ENCODE measurements at regions not wholly inside any gene's neighbourhood (a gene's known extent, or its start where the extent isn't known, plus 50 kb on each side); places are given as distances from the start of the nearest gene placed in this dataset.
"Not testable (repeated sequence)": the region's sequence is repeated elsewhere in the genome, so short reads cannot be mapped to it uniquely, and the experiment has no call there.

GRCh38 chr22:27317971-27318428 is 483.6 kb downstream of the MN1 start:
- Histone ChIP-seq H3K4me1 (ENCODE audit: low read depth) (peaks cover 27% of the 10 kb centered on the region), H3K9me3 (ENCODE audit: low read depth) (no peaks in the 10 kb centered on the region), H3K36me3 (no peaks in the 10 kb centered on the region), H3K27ac (peak overlapping the region; percentile 10), H3K4me3 (no peak overlapping the region), H3K27me3 (no peaks in the 10 kb centered on the region)
- DNase-seq (ENCODE audit: low read depth in 1 of 2, low spot score in 1 of 2): no peak
- TF ChIP-seq CTCF (IDR thresholded peaks at IDR 0.05; ENCODE audit: low read depth, low read length): no peak

GRCh38 chr22:27318516-27318915 is 483.0 kb downstream of the MN1 start:
- Histone ChIP-seq H3K36me3 (no peaks in the 10 kb centered on the region), H3K4me3 (no peak overlapping the region), H3K27ac (peak overlapping the region; percentile 59), H3K9me3 (ENCODE audit: low read depth) (no peaks in the 10 kb centered on the region), H3K4me1 (ENCODE audit: low read depth) (peaks cover 24% of the 10 kb centered on the region), H3K27me3 (no peaks in the 10 kb centered on the region)
- peak; percentile 84 to 94 for DNase-seq (ENCODE audit: low read depth in 1 of 2, low spot score in 1 of 2)
- no peak for TF ChIP-seq CTCF (IDR thresholded peaks at IDR 0.05; ENCODE audit: low read depth, low read length)

GRCh38 chr22:27323661-27324060 is 477.9 kb downstream of the MN1 start:
- Histone ChIP-seq H3K27me3 (no peaks in the 10 kb centered on the region), H3K9me3 (ENCODE audit: low read depth) (no peaks in the 10 kb centered on the region), H3K4me1 (ENCODE audit: low read depth) (peaks cover 7% of the 10 kb centered on the region), H3K27ac (no peak overlapping the region), H3K36me3 (no peaks in the 10 kb centered on the region), H3K4me3 (no peak overlapping the region)
- TF ChIP-seq CTCF (IDR thresholded peaks at IDR 0.05; ENCODE audit: low read depth, low read length): no peak
- DNase-seq (ENCODE audit: low read depth in 1 of 2, low spot score in 1 of 2): no peak

DNA sequence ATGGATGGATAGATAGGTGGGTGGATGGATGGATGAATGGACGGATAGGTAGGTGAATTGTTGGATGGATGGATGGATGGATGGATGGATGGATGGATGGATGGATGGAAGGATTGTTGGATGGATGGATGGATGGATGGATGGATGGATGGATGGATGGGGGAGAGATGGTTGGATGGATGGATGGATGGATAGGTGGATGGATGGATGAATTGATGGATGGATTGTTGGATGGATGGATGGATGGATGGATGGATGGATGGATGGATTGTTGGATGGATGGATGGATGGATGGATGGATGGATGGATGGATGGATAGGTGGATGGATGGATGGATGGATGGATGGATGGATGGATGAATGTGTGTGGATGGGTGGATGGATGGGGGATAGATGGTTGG is 476.6 kb downstream of the MN1 start:
- not testable (repeated sequence) for H3K36me3 ChIP-seq; H3K27me3 ChIP-seq; H3K9me3 ChIP-seq (ENCODE audit: low read depth); H3K4me1 ChIP-seq (ENCODE audit: low read depth); H3K27ac ChIP-seq; DNase-seq (ENCODE audit: low read depth in 1 of 2, low spot score in 1 of 2); H3K4me3 ChIP-seq

DNA sequence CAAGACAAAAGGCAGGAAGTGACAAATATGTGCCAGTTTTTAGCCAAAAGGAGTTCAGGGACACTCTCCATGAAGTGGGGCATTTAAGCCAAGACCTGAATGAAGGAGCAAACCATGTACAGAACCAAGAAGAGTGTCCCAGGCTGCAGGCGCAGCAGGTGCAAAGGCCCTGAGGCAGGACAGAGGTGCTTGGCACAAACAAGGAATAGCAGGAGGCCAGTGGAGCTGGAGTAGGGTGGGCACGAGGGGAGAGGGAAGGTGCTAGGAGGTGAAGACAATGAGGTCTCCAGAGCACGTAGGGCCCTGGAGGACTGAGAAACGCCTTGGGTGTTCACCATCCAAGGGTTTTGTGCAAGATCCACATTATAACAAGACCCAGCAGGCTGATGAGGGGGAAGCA is 474.1 kb downstream of the MN1 start:
- H3K4me1 ChIP-seq (ENCODE audit: low read depth): peaks cover 18% of the 10 kb centered on the region
- peaks cover 5% of the 10 kb centered on the region for H3K27me3 ChIP-seq
- H3K9me3 ChIP-seq (ENCODE audit: low read depth): no peaks in the 10 kb centered on the region
- no peak for TF ChIP-seq CTCF (IDR thresholded peaks at IDR 0.05; ENCODE audit: low read depth, low read length)
- DNase-seq (ENCODE audit: low read depth in 1 of 2, low spot score in 1 of 2): no peak
- no peaks in the 10 kb centered on the region for H3K36me3 ChIP-seq
- H3K27ac ChIP-seq: no peak overlapping the region
- no peak overlapping the region for H3K4me3 ChIP-seq

DNA sequence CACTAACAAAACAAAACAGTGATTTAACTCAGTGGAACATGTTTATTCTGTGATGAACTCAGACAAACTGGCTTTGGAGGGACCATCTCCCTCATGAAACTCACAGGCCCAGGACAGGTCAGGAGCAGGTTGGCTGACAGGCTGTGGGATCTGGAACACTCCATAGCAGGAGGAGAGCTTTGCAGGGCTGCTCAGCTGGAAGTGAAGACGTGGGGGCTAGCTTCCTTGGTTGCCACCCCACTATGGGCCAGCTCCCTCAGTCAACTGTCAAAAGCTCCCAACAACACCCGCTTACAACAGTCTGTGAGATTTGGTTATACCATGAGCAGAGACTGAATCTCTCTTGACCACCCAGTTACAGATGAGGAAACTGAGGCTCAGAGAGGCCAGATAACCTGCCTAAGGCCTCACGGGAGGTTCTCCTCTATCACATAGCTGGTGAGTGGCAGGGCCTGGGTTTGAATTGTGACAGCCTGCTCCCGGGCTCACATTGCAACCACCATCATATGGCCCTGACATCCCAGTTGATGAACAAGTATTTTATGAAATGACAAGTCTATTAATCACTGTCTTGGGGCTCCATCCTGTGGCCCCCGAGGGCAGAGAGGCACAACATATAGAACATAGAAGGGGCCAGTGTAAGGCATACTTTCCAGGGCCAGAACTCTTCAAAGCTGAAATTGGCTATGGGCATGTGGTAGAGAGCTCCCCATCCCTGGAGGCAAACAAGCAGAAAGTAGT is 473.4 kb downstream of the MN1 start:
- no peak for TF ChIP-seq CTCF (IDR thresholded peaks at IDR 0.05; ENCODE audit: low read depth, low read length)
- Histone ChIP-seq H3K9me3 (ENCODE audit: low read depth) (no peaks in the 10 kb centered on the region), H3K36me3 (no peaks in the 10 kb centered on the region), H3K27ac (no peak overlapping the region), H3K4me1 (ENCODE audit: low read depth) (peaks cover 18% of the 10 kb centered on the region), H3K27me3 (peaks cover 5% of the 10 kb centered on the region), H3K4me3 (no peak overlapping the region)
- no peak for DNase-seq (ENCODE audit: low read depth in 1 of 2, low spot score in 1 of 2)

Data from cardiac muscle cell (in vitro differentiated cells and primary cell).